HEK293T (cell line): ENCODE measurements at regions not wholly inside any gene's neighbourhood (a gene's known extent, or its start where the extent isn't known, plus 50 kb on each side); places are given as distances from the start of the nearest gene placed in this dataset.

Experiments
- FOXA1 ChIP-seq: fragments of 450-650 bp; IDR thresholded peaks from 2 replicates; pipeline ENCODE4 v1.6.1; 2016; ENCODE audit warnings: mild to moderate bottlenecking
- FOXK2 ChIP-seq: fragments of 450-650 bp; IDR thresholded peaks from 2 replicates; pipeline ENCODE4 v1.6.1; 2016; ENCODE audit warnings: mild to moderate bottlenecking
- L3MBTL2 ChIP-seq: fragments of 450-650 bp; conservative IDR thresholded peaks from 2 replicates; pipeline ENCODE4 v1.6.1; 2016; ENCODE audit warnings: mild to moderate bottlenecking
- PKNOX1 ChIP-seq: fragments of 450-650 bp; IDR thresholded peaks from 2 replicates; pipeline ENCODE4 v1.6.1; 2016
- TARDBP ChIP-seq: fragments of 450-650 bp; IDR thresholded peaks from 2 replicates; pipeline ENCODE4 v1.6.1; 2016
- ZNF384 ChIP-seq: fragments of 450-650 bp; IDR thresholded peaks from 2 replicates; pipeline ENCODE4 v1.6.1; 2016

- TF ChIP-seq FOXA1: no peak
- no peak for TF ChIP-seq FOXK2
- TF ChIP-seq PKNOX1: no peak
- TF ChIP-seq L3MBTL2: no peak
- no peak for TF ChIP-seq TARDBP
- no peak for TF ChIP-seq ZNF384
These were observed 82.9 kb upstream of the PNPLA4 start for GRCh38 chrX:8010105-8010504.
